GM03348 (cell line): ENCODE measurements at regions not wholly inside any gene's neighbourhood (a gene's known extent, or its start where the extent isn't known, plus 50 kb on each side); places are given as distances from the start of the nearest gene placed in this dataset.

Experiments used
- DNase-seq: peaks from one replicate; pipeline ENCODE4 v3.0.0; 2012; ENCODE audit warnings: low spot score

DNA sequence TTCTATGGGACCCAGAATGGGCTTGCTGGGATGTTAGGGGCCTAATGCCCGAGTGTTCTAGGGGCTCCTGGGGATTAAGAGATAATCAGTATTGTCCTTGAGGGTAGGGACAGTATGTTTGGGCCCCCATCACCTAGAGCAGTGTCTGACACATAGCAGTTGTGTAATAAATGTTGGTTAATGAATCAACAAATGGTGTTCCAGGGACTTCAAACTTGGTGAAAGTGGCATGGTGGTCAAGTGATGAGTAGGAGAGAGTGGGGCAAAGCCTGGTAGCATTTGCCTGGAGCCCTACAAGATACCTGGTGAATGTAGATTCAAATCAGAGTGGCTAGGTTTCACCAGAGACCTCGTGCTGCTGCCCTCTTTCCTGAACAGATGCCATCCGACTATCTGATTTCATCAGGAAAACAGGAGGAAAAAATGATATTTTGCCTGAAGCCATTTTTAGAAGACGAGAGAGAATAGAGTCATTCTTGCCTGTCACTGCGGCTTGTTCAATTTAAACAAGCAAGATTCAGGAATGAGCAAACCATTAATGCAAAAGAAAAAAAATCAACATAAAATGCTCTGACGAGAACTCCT, 117.3 kb downstream of the RPL22L1 start:
- no peak for DNase-seq

DNA sequence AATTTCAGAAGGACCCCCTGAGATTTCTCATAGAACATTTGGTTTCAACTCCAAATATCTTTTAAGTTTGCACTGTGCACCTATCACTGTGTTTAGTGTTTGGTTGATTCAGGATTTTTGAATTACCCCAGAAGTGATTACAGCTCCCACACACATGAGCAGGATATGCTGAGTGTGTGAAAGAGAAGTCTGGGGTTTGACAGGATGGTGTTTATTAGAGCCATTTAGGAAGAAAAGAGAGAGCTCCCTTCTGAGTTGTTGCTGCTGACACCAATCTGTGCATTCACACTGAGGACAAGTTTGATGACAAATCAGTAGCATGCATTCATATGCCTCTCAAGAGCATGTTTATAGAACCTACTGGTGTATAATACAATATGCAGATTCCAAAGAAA, 118.1 kb downstream of the RPL22L1 start:
- DNase-seq = no peak

DNA sequence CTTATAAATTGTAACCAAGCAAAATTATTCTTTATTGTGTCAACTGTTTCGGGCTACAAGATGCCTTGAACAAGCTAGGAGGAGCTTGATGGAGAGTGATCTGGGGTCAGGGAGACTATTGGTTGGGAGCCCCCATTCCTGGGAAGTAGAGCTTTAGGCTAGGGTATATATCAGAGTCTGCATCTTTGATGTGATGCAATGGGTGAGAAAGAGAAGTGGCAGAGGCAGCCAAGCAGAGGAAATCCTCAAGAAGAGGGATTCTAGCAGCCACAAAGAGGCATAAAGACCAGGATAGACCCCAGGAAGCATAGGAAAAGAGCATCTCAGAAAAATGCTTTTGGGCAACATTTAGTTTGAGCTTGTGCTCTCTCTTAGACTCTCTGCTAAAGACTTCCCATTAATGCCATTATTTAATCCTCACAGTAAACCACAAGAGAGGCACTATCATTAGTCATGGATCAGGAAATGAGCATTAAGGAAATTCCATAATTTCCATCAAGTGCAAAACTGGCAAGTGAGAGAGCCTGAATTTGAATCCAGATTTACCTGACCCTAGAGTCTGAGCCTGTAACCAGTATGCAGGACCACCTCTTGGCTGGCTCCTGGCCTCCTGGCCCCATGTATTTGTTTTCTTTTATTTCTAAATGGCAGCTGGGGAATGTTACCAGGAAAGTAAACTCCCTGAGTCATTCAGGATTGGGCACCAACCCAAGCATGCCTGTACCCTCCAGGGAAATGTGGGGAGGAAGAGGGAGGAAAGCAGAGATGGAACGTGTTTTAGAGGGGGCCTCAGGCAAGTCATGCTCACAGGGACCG, 118.7 kb downstream of the RPL22L1 start:
- peak; percentile 68 for DNase-seq

DNA sequence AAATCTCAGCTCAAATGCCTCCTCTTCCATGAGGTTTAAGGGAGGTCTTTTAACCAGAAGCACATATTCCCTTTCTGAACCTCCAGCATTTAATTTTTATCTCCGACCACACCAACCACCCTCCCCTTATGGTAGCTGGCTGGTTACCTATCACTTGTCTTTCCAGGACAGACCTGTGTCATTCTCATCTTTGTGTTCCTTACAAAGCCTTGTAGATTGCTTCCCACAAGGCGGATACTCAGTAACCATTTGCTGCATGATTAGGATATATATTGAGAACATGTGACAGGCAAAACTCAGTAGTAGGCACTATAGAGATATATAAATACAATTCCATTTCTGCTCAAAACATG, 119.5 kb downstream of the RPL22L1 start:
- no peak for DNase-seq

DNA sequence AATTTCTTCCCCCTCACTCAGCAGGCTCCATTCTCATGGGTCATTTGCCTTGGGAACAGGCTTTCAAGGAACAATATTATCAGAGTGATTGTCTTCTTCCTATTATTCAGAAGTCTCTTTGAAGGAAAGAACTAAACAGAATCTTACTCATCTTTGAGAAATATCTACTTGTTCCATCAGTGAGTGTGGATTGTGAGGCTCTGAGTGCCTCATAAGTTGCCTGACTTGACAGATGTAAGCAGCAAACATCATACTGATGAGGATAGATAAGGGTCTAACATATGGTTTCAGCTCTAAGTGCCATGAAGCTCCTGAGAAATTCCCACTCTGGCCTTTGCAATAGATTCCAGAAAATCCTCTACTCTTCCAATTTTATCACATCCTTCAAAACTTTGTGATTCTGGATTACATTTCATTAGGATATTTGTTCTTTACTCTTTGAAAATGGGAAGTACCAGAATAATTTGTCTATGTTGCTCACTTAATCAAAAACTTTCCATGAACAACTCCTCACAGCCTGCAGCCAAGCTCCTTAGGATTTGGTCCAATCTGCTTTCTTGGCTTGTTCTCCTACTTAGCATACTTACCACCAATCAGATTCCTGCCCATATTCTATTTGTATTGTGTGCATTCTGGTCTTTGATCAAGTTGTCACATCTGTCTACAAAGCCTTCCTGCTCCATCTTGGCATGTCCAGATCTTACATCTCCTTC, 120.1 kb downstream of the RPL22L1 start:
- DNase-seq = no peak

DNA sequence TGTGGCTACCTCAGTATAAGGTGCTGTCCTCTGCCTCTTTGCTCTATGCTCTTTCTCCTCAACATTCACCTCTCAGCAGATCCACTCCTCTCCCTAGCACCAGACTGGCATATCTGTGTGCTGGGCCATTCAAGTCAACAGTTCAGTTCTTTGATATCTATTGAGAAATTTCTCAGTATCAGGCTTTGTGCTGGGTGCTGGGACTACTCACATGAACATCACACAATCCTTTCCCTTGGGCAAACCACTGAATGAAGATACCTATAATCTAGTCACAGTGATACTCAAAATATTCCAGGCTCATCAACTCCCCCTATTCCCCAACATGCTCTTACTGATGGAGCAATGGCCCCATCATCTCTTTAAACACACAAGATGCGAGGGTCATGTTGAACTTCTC, 120.8 kb downstream of the RPL22L1 start:
- no peak for DNase-seq

DNA sequence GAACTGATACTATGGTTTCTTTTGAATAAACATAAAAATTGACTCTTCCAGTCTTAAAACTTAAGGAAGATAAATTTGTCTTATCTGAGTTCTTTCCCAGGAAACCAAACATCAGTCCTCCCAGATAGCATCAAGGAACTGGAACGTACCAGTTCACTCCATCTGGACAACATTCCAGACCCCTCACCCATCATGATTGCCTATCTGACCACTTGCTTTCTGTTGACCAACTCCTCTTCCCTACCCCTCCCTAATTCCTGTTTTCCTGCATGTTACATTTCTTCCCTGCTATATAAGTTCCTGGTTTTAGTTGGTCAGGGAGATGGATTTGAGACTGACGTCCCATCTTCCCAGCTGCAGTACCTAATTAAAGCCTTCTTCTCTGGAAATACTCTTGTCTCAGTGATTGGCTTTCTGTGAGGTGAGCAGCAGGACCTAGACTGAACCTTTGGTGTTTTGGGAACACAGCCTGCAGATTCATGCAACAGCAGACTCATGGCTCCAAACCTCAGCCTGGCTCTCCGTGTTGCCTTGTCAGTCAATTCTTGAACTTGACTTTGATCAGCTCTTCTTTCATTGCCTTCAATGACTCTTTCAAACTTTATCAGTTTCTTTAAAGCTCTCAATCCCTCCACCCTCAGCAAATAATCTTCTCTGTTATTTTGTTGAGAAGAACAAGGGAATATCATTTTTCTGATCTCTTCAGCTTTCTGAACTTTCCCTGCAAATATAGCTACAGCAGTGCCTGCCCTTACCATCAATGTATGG, 123.6 kb downstream of the RPL22L1 start:
- no peak for DNase-seq

DNA sequence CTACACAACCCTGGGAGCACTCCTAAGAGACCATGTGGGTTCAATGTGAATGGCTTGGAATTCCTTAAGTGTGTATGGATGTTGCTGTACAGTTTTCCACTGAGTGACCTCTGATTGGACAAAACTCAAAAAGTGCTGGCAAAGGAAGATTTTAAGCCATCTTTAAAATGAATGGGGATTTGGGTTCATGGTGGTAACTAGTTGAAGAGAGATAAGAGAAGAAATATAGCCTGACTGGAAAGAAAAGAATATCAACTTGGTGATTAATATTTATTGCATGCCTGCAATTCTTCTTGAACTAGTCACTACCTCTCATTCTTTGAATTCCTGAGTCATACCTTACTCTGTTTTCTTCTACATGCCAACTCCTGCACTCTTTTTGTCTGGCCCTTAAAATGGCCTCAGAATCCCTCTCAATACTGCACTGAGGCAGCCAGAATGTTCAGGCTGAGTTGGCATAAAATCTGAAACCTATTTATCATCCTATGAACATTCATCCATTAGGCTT, 124.7 kb downstream of the RPL22L1 start:
- peak; percentile 47 for DNase-seq

DNA sequence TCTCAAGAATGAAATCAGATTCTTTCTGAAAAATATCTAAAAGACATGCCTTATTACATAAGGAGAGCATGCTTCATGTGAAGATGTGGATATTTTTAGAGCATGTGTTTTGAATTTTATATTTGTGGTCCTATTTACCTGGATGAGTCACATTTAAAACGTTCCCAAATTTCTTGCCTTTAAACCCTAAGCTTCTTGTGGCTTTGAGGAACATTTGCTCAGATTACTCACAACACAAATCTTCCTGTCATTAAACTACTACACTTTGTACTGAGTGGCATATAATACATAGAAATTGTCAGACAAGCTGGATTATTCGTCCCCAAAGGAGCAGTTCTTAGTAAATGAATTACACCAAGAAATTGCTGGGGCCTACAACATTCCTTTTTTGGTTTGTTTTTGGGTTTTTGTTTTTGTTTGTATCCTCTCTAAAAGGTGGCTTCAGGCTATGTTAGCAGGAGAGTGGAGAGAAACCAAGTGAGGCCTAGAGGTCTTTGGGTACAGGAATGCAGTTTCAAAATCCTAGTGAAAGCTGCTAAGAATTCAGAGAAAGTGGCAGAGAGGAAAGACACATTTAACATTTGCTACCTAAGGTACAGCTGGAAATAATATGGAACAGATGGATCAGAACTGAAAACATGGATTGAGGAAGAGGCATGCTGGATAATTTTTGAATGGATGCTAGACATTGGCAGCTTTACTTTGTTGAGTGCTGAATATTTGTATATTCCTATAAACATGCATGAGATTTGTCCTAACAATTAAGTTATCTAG, 128.1 kb downstream of the RPL22L1 start:
- no peak for DNase-seq

DNA sequence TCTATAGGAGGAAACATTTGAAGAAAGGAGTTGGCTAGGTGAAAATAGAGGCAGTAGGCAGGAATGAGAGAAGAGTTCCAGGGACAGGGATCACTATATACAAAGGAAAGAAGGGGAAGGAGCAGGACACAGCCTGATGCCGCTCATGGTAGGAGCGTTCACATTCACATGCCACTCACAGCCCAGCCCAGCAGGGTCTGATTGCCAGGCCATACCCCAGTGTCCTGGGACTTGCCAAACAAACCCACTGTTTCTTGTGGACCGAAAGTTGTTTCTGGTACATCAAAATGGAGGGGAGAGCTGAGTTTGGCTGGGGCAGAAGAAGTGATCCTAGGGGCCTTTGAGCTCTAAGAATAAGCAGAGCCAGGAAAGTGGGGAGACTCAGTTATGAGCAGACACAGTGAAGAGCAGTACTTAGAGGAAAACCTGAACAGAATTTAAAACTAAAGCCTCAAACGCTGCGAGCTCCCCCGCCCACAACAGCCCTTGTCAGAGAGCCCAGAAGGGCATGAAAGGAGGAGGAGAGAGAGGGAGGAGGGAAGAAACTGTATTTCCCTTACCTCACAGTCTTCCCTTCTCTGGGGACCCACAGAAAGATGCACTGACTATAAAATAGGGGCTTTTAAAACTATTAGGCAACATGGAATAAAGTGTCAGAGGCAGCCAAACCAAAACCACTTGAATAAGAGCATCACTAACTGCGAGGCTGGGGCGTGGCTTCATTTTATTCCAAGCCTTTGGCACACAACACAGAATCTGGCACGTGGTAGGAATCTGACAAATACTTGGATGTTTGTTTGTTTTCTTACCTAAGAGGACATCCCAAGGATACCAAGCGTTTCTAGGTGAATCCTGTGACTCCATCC, 129.0 kb downstream of the RPL22L1 start:
- peak; percentile 71 for DNase-seq

DNA sequence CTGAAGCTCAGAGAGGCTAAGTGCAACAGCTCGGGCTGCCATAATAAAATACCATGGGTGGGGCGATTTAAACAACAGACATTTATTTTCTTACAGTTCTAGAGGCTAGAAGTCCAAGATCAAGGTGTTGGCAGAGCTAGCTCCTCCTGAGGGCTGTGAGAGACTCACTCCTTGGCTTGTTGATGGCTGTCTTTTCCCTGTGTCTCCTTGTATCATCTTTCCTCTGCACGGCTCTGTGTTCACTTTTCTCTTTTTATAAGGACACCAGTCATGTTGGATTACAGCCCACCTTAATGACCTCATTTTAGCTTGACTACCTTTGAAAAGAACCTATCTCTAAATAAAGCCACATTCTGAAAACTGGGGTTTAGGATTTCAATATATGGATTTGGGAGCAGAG, 129.7 kb downstream of the RPL22L1 start:
- no peak for DNase-seq

DNA sequence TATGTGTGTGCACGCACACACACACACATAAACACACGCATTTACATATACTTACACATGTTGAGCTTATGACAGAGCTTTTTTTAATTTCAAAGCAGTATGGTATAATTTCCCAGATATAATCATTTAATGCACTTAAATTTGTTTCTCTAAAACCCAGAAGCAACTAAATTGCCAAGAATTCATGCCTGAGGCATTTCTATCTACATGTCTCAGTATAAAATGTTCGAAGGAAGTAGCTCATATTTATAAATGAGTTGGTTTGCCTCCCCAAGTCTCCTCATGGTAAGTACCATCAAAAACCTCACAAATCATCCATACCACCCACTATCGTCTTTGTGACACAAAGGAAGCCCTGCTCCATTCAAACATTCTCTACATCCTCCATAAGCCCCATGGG, 130.6 kb downstream of the RPL22L1 start:
- no peak for DNase-seq

DNA sequence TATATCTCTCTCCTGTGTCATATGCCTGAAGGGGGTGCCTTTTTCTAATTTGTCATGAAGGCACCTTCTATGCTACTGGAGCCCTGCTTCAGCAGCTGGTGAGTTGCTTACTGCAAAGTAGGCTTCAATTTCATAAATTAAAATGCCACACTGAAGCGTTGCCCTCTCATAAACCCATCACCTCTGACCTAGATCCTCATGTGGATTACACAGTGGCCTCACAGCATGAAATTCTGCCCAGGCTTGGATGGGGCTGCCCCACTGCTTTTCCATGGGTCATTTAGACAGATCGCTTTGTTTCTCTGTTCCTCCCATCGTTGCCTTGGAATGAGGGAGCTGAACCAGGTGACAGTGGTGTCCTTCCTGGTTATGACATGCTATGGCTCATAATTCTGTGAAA, 131.2 kb downstream of the RPL22L1 start:
- DNase-seq = no peak

DNA sequence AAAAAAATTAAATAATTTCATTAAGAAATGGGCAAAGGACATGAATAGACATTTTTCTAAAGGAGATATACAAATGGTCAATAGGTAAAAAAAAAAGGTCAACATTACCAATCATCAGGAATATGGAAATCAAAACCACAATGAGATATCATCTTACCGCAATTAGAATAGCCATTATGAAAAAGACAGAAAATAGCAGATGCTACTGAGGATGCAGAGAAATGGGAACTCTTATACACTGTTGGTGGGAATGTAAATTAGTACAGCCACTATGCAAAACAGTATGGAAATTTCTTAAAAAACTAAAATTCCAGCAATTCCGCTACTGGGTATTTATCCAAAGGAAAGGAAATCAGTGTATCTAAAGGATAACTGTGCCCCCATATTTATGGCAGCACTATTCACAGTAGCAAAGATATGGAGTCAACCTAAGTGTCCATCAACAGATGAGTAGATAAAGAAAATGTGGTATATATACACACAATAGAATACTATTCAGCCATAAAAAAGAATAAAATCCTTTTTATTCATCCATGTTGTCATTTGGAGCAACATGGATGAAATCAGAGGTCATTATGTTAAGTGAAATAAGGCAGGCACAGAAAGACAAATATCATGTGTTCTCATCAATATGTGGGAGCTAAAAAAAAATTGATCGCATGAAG, 132.4 kb downstream of the RPL22L1 start:
- no peak for DNase-seq

DNA sequence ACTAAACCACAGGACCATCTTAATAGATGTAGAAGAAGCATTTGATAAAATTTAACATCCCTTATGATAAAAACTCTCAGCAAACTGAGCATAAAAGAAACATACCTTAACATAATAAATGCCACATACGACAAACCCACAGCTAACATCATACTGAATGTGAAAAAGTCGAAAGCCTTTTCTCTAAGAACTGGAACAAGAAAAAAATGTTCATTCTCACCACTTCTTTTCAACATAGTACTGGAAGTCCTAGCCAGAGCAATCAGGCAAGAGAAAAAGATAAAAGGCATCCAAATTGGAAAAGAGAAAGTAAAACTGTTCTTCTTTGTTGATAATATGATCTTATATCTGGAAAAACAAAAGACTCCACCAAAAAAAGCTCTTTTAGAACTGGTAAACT, 134.2 kb downstream of the RPL22L1 start:
- no peak for DNase-seq

DNA sequence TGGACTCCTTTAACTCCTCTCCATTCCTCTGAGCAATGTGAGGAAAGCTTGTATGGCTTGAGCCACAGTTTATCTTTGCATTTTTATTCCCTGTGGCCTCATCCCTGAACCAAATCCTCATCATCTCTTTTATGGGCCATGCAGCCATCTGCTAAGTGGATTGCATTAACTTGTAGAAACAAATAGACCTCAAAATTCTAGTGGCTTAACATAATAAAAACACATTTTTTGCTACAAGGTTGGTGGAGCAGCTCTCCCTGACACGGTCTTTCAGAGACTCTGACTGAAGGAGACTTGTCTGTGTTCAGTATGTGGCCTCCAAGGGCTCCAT, 135.3 kb downstream of the RPL22L1 start:
- no peak for DNase-seq

DNA sequence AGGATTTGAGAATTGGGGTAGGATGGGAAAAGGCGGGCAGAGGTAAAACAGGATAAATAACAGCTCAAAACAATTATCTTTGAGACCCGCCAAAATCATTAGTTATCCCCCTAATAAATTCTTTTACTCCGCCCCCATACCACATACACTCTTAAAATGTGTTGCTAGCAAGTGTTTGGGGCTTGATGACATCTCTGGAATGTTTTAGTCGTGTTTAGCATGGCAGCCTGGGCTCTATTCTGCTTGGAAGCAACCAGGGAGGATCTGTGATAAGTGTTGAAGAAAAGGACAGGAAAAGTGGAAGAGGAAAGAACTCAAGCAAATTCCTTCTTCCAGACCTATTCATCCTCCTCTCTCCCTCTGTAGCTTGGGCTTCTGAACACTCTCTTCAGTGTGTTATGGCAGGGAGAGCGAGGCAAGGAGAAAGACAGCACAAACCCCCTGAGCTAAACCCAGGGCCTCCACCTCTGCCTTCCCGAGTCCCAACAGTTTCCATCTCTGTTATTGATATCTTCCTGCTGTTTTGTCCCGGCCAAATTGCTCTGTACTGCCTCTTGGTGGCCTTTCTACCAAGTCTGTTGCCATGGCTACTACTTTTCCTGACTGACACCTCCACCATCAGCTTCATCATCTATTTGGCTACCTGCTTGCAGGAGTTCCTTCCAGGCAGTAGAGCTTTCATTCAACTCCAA, 135.8 kb downstream of the RPL22L1 start:
- no peak for DNase-seq

DNA sequence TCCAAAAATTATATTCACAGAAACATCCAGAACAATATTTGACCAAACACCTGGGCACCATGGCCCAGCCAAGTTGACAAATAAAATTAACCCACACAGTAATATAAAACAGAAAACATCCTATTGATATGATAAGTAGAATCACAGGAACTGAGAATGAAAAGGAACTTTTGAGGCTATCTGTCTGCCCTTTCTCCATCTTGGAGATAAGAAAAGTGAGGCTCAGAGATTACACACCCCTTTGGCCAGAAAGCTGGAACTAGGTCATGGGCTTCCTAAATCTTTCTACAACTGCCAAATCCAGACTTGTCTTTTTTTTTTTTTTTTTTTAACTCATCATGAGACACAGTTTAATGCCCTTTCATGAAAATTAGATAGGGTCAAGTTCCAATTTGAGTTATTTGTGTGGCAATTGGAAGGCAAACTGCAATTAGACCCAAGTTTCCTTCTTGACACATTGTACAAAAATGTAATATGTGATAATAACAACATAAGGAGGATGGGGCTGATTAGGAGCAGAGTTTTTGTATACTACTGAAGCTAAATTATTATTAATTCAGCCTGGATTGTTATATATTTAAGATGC, 137.2 kb downstream of the RPL22L1 start:
- DNase-seq = no peak

DNA sequence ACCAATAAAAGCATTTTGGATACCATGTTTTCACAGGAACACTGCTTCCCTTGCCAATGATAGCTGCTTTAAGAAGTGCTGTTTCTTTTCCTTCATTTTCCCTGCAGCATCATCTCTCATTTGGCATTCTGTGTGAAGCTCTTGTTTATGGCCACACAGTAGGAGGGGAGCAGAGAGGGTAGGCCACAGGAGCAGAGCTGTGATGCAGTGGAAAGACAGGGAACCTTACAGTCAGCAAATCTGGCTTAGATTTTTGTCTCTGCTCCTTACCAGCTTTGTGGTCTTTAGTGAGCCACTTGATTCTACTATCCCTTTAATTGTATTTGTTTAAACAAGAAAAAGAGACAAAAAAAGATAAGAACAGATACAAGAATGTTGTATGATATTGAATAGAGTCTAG, 138.7 kb downstream of the RPL22L1 start:
- DNase-seq = no peak
